Transverse colon (tissue), 4 donors: ENCODE measurements at regions not wholly inside any gene's neighbourhood (a gene's known extent, or its start where the extent isn't known, plus 50 kb on each side); places are given as distances from the start of the nearest gene placed in this dataset.

Experiments used
- CTCF ChIP-seq, 5 experiments: fragments of 200-600 bp in 3 of 5; fragments of 450-650 bp in 2 of 5; sonication (generic) in 3 of 5; IDR thresholded peaks; 1 replicate in 2 of 5; 2 replicates in 3 of 5; pipeline ENCODE4 v1.5.1; 2016 to 2017; ENCODE audit warnings: antibody characterized with exemption in 5 of 5, inconsistent platforms in 3 of 5, mild to moderate bottlenecking in 2 of 5, moderate library complexity in 1 of 5
- POLR2A ChIP-seq: fragments of 450-650 bp; IDR thresholded peaks from one replicate; pipeline ENCODE4 v1.6.1; 2016; ENCODE audit warnings: antibody characterized with exemption, mild to moderate bottlenecking, moderate library complexity
- POLR2AphosphoS5 ChIP-seq, 3 donors: sonication (generic); formaldehyde crosslinking; IDR thresholded peaks; one replicate each; pipeline ENCODE4 v1.6.1; 2016; ENCODE audit warnings: antibody characterized with exemption in 3 of 3

DNA sequence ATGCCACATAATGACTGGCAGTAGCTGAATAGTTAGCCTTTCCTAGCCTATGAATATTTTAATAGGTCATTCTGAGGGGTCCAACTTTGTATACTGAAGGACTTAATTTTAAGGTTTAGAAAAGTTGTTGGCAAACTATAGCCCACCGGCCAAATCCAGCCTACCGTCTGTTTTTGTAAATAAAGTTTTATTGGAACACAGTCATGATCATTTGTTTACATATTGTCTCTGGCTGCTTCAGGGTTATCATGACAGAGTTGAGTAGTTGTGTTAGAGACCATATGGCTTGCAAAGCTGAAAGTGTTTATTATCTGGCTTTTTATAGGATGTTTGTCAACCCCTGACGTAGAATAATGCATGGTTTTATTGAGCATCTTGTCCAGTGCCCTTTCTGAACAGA lies 73.4 kb downstream of the NTMT2 start:
- TF ChIP-seq CTCF (IDR thresholded peaks at IDR 0.05) (no peak), POLR2A (no peak), POLR2AphosphoS5 (IDR thresholded peaks at IDR 0.05) (no peak)
